GM12878 (cell line): ENCODE measurements at regions not wholly inside any gene's neighbourhood (a gene's known extent, or its start where the extent isn't known, plus 50 kb on each side); places are given as distances from the start of the nearest gene placed in this dataset.

Experiments used
- HCFC1 ChIP-seq: fragments of 150-350 bp; IDR thresholded peaks from 2 replicates; pipeline ENCODE4 v1.6.1; 2014; ENCODE audit warnings: low read length
- POLR2A ChIP-seq: IDR thresholded peaks from 2 replicates; pipeline ENCODE4 v1.6.1; 2011; ENCODE audit warnings: low read depth, mild to moderate bottlenecking, low read length
- YY1 ChIP-seq: IDR thresholded peaks from 2 replicates; pipeline ENCODE4 v1.6.1; 2011; ENCODE audit warnings: low read depth, mild to moderate bottlenecking, low read length
- TF ChIP-seq, protein P1 (sequence below), 3 experiments: IDR thresholded peaks in 2 of 3; conservative IDR thresholded peaks in 1 of 3; 2 replicates each; pipeline ENCODE4 v1.5.1; 2011; ENCODE audit warnings: low read depth in 3 of 3, low read length in 3 of 3, mild to moderate bottlenecking in 3 of 3, control low read depth in 2 of 3, moderate library complexity in 2 of 3, inconsistent platforms in 1 of 3, mixed read lengths in 1 of 3; ENCODE audit not compliant: control insufficient read depth in 2 of 3, insufficient read depth in 1 of 3; ENCODE audit errors: extremely low read depth in 1 of 3

DNA sequence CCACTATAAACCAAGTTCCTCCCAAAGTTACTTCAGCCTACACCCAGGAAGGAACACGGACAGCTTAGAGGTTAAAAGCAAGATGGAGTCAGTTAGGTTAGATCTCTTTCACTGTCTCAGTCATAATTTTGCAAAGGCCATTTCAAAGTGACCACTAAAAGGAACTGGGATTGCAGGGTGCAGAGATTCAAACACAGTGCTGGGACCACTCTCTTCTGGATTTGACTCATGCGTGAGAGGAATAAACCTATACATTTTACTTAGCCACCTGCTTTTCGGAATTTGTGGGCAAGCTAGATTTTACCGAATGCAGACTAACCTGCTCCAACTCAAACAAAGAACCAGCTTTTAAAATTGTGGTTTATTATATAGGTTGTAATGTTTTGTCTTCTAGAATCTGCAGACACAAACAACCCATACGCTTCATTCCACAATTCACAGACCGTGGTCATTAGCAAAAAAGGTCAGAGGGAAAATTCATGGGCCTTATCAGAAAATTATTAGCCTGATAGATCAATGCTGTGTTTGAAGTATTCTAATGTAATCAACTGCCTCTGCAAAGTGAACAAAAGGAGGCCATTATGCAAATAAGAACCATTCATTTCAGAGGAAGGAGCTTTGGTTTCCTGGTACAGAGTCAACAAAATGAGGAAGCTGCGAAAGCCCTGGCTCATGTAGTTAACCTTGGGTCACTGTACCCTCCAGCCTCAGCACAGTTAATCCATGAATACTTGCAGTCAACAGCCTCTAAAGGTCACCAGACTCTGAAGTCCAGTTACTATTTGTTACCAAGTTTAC, 342.7 kb upstream of the KLF6 start:
- TF ChIP-seq, protein P1, sequence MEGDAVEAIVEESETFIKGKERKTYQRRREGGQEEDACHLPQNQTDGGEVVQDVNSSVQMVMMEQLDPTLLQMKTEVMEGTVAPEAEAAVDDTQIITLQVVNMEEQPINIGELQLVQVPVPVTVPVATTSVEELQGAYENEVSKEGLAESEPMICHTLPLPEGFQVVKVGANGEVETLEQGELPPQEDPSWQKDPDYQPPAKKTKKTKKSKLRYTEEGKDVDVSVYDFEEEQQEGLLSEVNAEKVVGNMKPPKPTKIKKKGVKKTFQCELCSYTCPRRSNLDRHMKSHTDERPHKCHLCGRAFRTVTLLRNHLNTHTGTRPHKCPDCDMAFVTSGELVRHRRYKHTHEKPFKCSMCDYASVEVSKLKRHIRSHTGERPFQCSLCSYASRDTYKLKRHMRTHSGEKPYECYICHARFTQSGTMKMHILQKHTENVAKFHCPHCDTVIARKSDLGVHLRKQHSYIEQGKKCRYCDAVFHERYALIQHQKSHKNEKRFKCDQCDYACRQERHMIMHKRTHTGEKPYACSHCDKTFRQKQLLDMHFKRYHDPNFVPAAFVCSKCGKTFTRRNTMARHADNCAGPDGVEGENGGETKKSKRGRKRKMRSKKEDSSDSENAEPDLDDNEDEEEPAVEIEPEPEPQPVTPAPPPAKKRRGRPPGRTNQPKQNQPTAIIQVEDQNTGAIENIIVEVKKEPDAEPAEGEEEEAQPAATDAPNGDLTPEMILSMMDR (IDR thresholded peaks at IDR 0.05 in 2 of 3, conservative IDR thresholded peaks at IDR 0.05 in 1 of 3; ENCODE audit: control insufficient read depth in 2 of 3, extremely low read depth in 1 of 3, insufficient read depth in 1 of 3, low read depth in 3 of 3, low read length in 3 of 3): no peak
- no peak for TF ChIP-seq HCFC1
- no peak for TF ChIP-seq POLR2A
- TF ChIP-seq YY1: peak; percentile 44
